Fibroblast of lung (primary cell): ENCODE measurements at regions not wholly inside any gene's neighbourhood (a gene's known extent, or its start where the extent isn't known, plus 50 kb on each side); places are given as distances from the start of the nearest gene placed in this dataset.

ENCODE experiments used
- CTCF ChIP-seq, 2 donors: IDR thresholded peaks in 1 of 2; conservative IDR thresholded peaks in 1 of 2; 1 replicate in 1 of 2; 2 replicates in 1 of 2; pipeline ENCODE4 v1.5.1; 2011 to 2012; ENCODE audit warnings: low read length in 2 of 2, control low read depth in 1 of 2, inconsistent platforms in 1 of 2, low read depth in 1 of 2, mild to moderate bottlenecking in 1 of 2
- EZH2 ChIP-seq: IDR thresholded peaks from 2 replicates; pipeline ENCODE4 v1.5.1; 2012; ENCODE audit warnings: low read length, control low read depth, mild to moderate bottlenecking; ENCODE audit errors: missing control alignments

- TF ChIP-seq CTCF (conservative IDR thresholded peaks at IDR 0.05 in 1 of 2, IDR thresholded peaks at IDR 0.05 in 1 of 2; ENCODE audit: low read depth in 1 of 2, low read length in 2 of 2), result no peak
- TF ChIP-seq EZH2, result no peak
These were observed 164.8 kb downstream of the TFAP2C start for GRCh38 chr20:56793916-56794315.
